ENCODE measurements at regions not wholly inside any gene's neighbourhood (a gene's known extent, or its start where the extent isn't known, plus 50 kb on each side); places are given as distances from the start of the nearest gene placed in this dataset.

DNA sequence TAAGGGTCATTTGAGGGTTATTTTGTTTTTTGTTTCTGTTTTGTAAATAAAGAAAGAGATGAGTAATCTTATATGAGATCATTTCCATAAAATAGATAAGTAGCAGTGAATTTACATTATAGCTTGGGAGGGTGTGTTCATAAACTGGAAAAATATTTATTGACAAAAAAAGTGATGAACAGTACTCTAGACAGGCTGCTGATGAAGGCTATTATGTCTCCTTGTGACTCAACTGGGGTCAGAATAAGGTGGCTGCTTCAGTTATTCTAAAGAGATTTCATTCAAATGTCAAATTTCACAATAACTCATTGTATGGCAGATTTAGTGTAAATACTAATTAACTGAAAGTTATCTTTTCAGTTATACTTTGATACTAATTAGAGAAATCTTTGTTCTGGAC, 251.1 kb upstream of the CMC1 start:
- H3K36me3 ChIP-seq (ENCODE audit: control insufficient read depth in 2 of 2, extremely low read depth in 1 of 2, insufficient read depth in 2 of 2, low read length in 2 of 2): no peaks in the 10 kb centered on the region
- dilution Hi-C loops (cut with MboI; ENCODE audit: extremely low pct_ligation_motif_present, low sequenced_read_pairs): no loop called here
- no peaks in the 10 kb centered on the region for H3K9me3 ChIP-seq (ENCODE audit: control insufficient read depth, low read depth, low read length)
- H3K27me3 ChIP-seq (ENCODE audit: control insufficient read depth, extremely low read depth, insufficient read depth, low read length): no peaks in the 10 kb centered on the region
- peaks cover 14% of the 10 kb centered on the region for H3K4me1 ChIP-seq (ENCODE audit: control insufficient read depth, extremely low read depth, insufficient read depth, low read length)
- H4K20me1 ChIP-seq (ENCODE audit: control insufficient read depth, extremely low read depth, insufficient read depth, low read length): no peaks in the 10 kb centered on the region
- H3K79me2 ChIP-seq (ENCODE audit: control insufficient read depth, insufficient read depth, low read length): no peaks in the 10 kb centered on the region
- no peak overlapping the region for H3K9ac ChIP-seq (ENCODE audit: control insufficient read depth, extremely low read depth, insufficient read depth, low read length)
- no peak overlapping the region for H3K4me3 ChIP-seq (ENCODE audit: control insufficient read depth in 2 of 3, extremely low read depth in 1 of 3, insufficient read depth in 2 of 3, low read depth in 1 of 3, low read length in 3 of 3)
- DNase-seq (ENCODE audit: low read depth, low spot score) (no peak), FAIRE-seq (no peak)
- H2AFZ ChIP-seq (ENCODE audit: control insufficient read depth, low read length): no peak overlapping the region
- no peak overlapping the region for H3K27ac ChIP-seq (ENCODE audit: control insufficient read depth, insufficient read depth, low read length)
- no peaks in the 10 kb centered on the region for H3K9me1 ChIP-seq (ENCODE audit: control insufficient read depth, extremely low read depth, insufficient read depth, low read length)
- TF ChIP-seq, protein P1, sequence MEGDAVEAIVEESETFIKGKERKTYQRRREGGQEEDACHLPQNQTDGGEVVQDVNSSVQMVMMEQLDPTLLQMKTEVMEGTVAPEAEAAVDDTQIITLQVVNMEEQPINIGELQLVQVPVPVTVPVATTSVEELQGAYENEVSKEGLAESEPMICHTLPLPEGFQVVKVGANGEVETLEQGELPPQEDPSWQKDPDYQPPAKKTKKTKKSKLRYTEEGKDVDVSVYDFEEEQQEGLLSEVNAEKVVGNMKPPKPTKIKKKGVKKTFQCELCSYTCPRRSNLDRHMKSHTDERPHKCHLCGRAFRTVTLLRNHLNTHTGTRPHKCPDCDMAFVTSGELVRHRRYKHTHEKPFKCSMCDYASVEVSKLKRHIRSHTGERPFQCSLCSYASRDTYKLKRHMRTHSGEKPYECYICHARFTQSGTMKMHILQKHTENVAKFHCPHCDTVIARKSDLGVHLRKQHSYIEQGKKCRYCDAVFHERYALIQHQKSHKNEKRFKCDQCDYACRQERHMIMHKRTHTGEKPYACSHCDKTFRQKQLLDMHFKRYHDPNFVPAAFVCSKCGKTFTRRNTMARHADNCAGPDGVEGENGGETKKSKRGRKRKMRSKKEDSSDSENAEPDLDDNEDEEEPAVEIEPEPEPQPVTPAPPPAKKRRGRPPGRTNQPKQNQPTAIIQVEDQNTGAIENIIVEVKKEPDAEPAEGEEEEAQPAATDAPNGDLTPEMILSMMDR (optimal IDR thresholded peaks at IDR 0.05 in 1 of 3, IDR thresholded peaks at IDR 0.05 in 1 of 3, conservative IDR thresholded peaks at IDR 0.05 in 1 of 3; ENCODE audit: extremely low read depth in 1 of 3, insufficient read depth in 2 of 3, low read length in 3 of 3): no peak
- TF ChIP-seq EZH2 (IDR thresholded peaks at IDR 0.05; ENCODE audit: low read length): no peak
- no peak overlapping the region for H3K4me2 ChIP-seq (ENCODE audit: control insufficient read depth, extremely low read depth, insufficient read depth, low read depth, low read length)

DNA sequence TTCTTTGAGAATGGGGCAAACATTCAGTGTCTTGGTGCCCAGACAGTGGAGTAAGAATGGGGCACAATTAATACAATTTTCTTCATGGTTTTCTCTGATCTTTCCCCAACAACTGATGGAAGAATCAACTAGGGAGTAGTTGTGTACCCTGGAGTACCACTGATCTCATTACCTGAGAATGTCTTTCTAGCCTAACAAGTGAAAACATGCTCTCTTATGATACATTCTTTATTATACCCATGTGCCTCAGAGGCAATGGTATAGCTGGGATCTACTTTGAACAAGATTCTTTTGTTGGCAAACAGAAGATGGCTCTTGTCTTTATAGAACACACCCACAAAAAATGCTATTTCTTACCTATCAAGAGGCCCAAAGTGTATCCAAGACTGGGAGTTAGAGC, 250.6 kb upstream of the CMC1 start:
- dilution Hi-C loops (cut with MboI; ENCODE audit: extremely low pct_ligation_motif_present, low sequenced_read_pairs): no loop called here
- H3K4me3 ChIP-seq (ENCODE audit: control insufficient read depth in 2 of 3, extremely low read depth in 1 of 3, insufficient read depth in 2 of 3, low read depth in 1 of 3, low read length in 3 of 3): no peak overlapping the region
- DNase-seq (ENCODE audit: low read depth, low spot score): no peak
- no peak for FAIRE-seq
- no peak overlapping the region for H3K4me2 ChIP-seq (ENCODE audit: control insufficient read depth, extremely low read depth, insufficient read depth, low read depth, low read length)
- H3K36me3 ChIP-seq (ENCODE audit: control insufficient read depth in 2 of 2, extremely low read depth in 1 of 2, insufficient read depth in 2 of 2, low read length in 2 of 2): no peaks in the 10 kb centered on the region
- no peaks in the 10 kb centered on the region for H3K9me1 ChIP-seq (ENCODE audit: control insufficient read depth, extremely low read depth, insufficient read depth, low read length)
- no peaks in the 10 kb centered on the region for H4K20me1 ChIP-seq (ENCODE audit: control insufficient read depth, extremely low read depth, insufficient read depth, low read length)
- no peak overlapping the region for H3K9ac ChIP-seq (ENCODE audit: control insufficient read depth, extremely low read depth, insufficient read depth, low read length)
- no peak overlapping the region for H3K27ac ChIP-seq (ENCODE audit: control insufficient read depth, insufficient read depth, low read length)
- no peaks in the 10 kb centered on the region for H3K27me3 ChIP-seq (ENCODE audit: control insufficient read depth, extremely low read depth, insufficient read depth, low read length)
- no peak overlapping the region for H2AFZ ChIP-seq (ENCODE audit: control insufficient read depth, low read length)
- no peaks in the 10 kb centered on the region for H3K9me3 ChIP-seq (ENCODE audit: control insufficient read depth, low read depth, low read length)
- TF ChIP-seq, protein P1 (optimal IDR thresholded peaks at IDR 0.05 in 1 of 3, IDR thresholded peaks at IDR 0.05 in 1 of 3, conservative IDR thresholded peaks at IDR 0.05 in 1 of 3; ENCODE audit: extremely low read depth in 1 of 3, insufficient read depth in 2 of 3, low read length in 3 of 3): no peak
- no peak for TF ChIP-seq EZH2 (IDR thresholded peaks at IDR 0.05; ENCODE audit: low read length)
- no peaks in the 10 kb centered on the region for H3K79me2 ChIP-seq (ENCODE audit: control insufficient read depth, insufficient read depth, low read length)
- H3K4me1 ChIP-seq (ENCODE audit: control insufficient read depth, extremely low read depth, insufficient read depth, low read length): peaks cover 10% of the 10 kb centered on the region

All from keratinocyte (primary cell).